H1 (cell line): ENCODE measurements at regions not wholly inside any gene's neighbourhood (a gene's known extent, or its start where the extent isn't known, plus 50 kb on each side); places are given as distances from the start of the nearest gene placed in this dataset.

Experiments
- CTCF ChIP-seq, 3 experiments: IDR thresholded peaks; 1 replicate in 2 of 3; 2 replicates in 1 of 3; pipeline versions ENCODE4 v1.5.1 to v1.6.1; 2011; ENCODE audit warnings: low read length in 3 of 3, mild to moderate bottlenecking in 3 of 3, inconsistent platforms in 2 of 3, low read depth in 1 of 3, moderate library complexity in 1 of 3; ENCODE audit not compliant: insufficient read depth in 1 of 3; ENCODE audit errors: control extremely low read depth in 1 of 3
- EZH2 ChIP-seq: fragments of 200-600 bp; sonication (generic); IDR thresholded peaks from 2 replicates; pipeline ENCODE4 v1.7.1; 2012; ENCODE audit warnings: low read depth, mild to moderate bottlenecking, moderate library complexity, low read length, inconsistent platforms; ENCODE audit not compliant: severe bottlenecking
- NRF1 ChIP-seq: IDR thresholded peaks from 2 replicates; pipeline ENCODE4 v1.6.1; 2011; ENCODE audit warnings: mild to moderate bottlenecking, low read depth, low read length, improper control_type of control experiment
- SAP30 ChIP-seq: fragments of 300-600 bp; sonication (generic); IDR thresholded peaks from 2 replicates; pipeline ENCODE4 v1.7.1; 2012; ENCODE audit warnings: low read length, moderate library complexity, mild to moderate bottlenecking, inconsistent platforms; ENCODE audit not compliant: insufficient read depth, insufficient replicate concordance
- SP2 ChIP-seq: IDR thresholded peaks from 2 replicates; pipeline ENCODE4 v1.6.1; 2012; ENCODE audit warnings: mild to moderate bottlenecking, low read length, inconsistent platforms
- TAF1 ChIP-seq: IDR thresholded peaks from 2 replicates; pipeline ENCODE4 v1.6.1; 2011; ENCODE audit warnings: mild to moderate bottlenecking, low read depth, low read length
- USF2 ChIP-seq: IDR thresholded peaks from 2 replicates; pipeline ENCODE4 v1.6.1; 2011; ENCODE audit warnings: low read length, improper control_type of control experiment

GRCh38 chr14:83470959-83471695 is 1937.5 kb upstream of the SEL1L start:
- TF ChIP-seq CTCF (IDR thresholded peaks at IDR 0.05; ENCODE audit: control extremely low read depth in 1 of 3, insufficient read depth in 1 of 3, low read depth in 1 of 3, low read length in 3 of 3) = no peak
- no peak for TF ChIP-seq USF2
- TF ChIP-seq TAF1 = no peak
- TF ChIP-seq NRF1 = no peak
- no peak for TF ChIP-seq SAP30
- no peak for TF ChIP-seq EZH2
- TF ChIP-seq SP2 = no peak
